Endothelial cell of umbilical vein (primary cell): ENCODE measurements at regions not wholly inside any gene's neighbourhood (a gene's known extent, or its start where the extent isn't known, plus 50 kb on each side); places are given as distances from the start of the nearest gene placed in this dataset.

Experiments used
- BruUV-seq: library from RNA; stranded (reverse); fragments of 400-500 nt; replicated peaks from 2 replicates; lab custom pipeline; 2021; lab: Mats Ljungman, UMichigan
- CTCF ChIA-PET: fragments of 300-600, 350-600 bp; sonication (Branson Sonifier 250); formaldehyde crosslinking; loops from one replicate; lab custom pipeline; 2021; ENCODE audit warnings: antibody characterized with exemption, inconsistent platforms; lab: Charles Lee
- POLR2A ChIA-PET: fragments of 300-600, 350-600 bp; sonication (Branson Sonifier 250); formaldehyde crosslinking; loops from one replicate; lab custom pipeline; 2021; ENCODE audit warnings: antibody characterized with exemption, inconsistent platforms; lab: Charles Lee
- DNase-seq: peaks from one replicate; pipeline ENCODE4 v3.0.0-alpha.2; 2011; ENCODE audit warnings: low read depth, low spot score
- FAIRE-seq: peaks from 2 replicates; lab custom pipeline; 2011; peaks lifted over from hg19 to GRCh38; lab: Jason Lieb, UNC
- H2AFZ ChIP-seq: 2 replicates; pipeline ENCODE4 v1.6.0; 2012; ENCODE audit warnings: low read depth, low read length, control low read depth, inconsistent platforms
- H3K27ac ChIP-seq: 2 replicates; pipeline ENCODE4 v1.5.1; 2011; ENCODE audit warnings: low read depth, mild to moderate bottlenecking, control low read depth, low read length, moderate library complexity; ENCODE audit not compliant: insufficient read depth
- H3K27me3 ChIP-seq, 2 experiments: 2 replicates each; pipeline versions ENCODE4 v1.6.0 to v1.6.1; 2011; ENCODE audit warnings: low read length in 2 of 2, mixed read lengths in 1 of 2; ENCODE audit not compliant: control insufficient read depth in 2 of 2, insufficient read depth in 2 of 2
- H3K36me3 ChIP-seq, 2 experiments: 2 replicates in 1 of 2; 3 replicates in 1 of 2; pipeline ENCODE4 v1.5.1; 2011; ENCODE audit warnings: low read length in 2 of 2, mild to moderate bottlenecking in 1 of 2, moderate library complexity in 1 of 2; ENCODE audit not compliant: control insufficient read depth in 2 of 2, insufficient read depth in 2 of 2; ENCODE audit errors: extremely low read depth in 1 of 2
- H3K4me1 ChIP-seq: 3 replicates; pipeline ENCODE4 v1.5.1; 2011; ENCODE audit warnings: mild to moderate bottlenecking, low read length; ENCODE audit not compliant: control insufficient read depth, insufficient read depth; ENCODE audit errors: extremely low read depth
- H3K4me2 ChIP-seq: 2 replicates; pipeline ENCODE4 v1.6.1; 2011; ENCODE audit warnings: low read length, control low read depth, mixed read lengths; ENCODE audit not compliant: insufficient read depth
- H3K4me3 ChIP-seq, 3 experiments: fragments of 200-600 bp in 1 of 3; sonication (generic), shearing (Covaris generic) in 1 of 3; replicated peaks in 1 of 3; 2 replicates each; pipeline ENCODE4 v1.5.1; 2011 to 2016; ENCODE audit warnings: control low read depth in 3 of 3, low read length in 3 of 3, mild to moderate bottlenecking in 2 of 3, inconsistent platforms in 1 of 3, low read depth in 1 of 3, moderate library complexity in 1 of 3; ENCODE audit not compliant: insufficient read depth in 1 of 3
- H3K79me2 ChIP-seq: 2 replicates; pipeline ENCODE4 v1.6.0; 2012; ENCODE audit warnings: low read length, inconsistent platforms; ENCODE audit not compliant: control insufficient read depth, insufficient read depth
- H3K9ac ChIP-seq: replicated peaks from 2 replicates; pipeline ENCODE3; 2011; ENCODE audit warnings: low read length, control low read depth; ENCODE audit not compliant: insufficient read depth; ENCODE audit errors: extremely low read depth
- H3K9me1 ChIP-seq: replicated peaks from 3 replicates; pipeline ENCODE4 v1.6.0; 2011; ENCODE audit warnings: mild to moderate bottlenecking, low read length; ENCODE audit not compliant: control insufficient read depth, insufficient read depth; ENCODE audit errors: extremely low read depth
- H3K9me3 ChIP-seq: replicated peaks from 2 replicates; pipeline ENCODE4 v1.5.1; 2012; ENCODE audit warnings: low read length, inconsistent platforms; ENCODE audit not compliant: control insufficient read depth, insufficient read depth
- H4K20me1 ChIP-seq: replicated peaks from 2 replicates; pipeline ENCODE3; 2011; ENCODE audit warnings: mild to moderate bottlenecking, low read length; ENCODE audit not compliant: control insufficient read depth, insufficient read depth; ENCODE audit errors: extremely low read depth
- EZH2 ChIP-seq: IDR thresholded peaks from 2 replicates; pipeline ENCODE4 v1.6.1; 2012; ENCODE audit warnings: borderline replicate concordance, low read depth, mild to moderate bottlenecking, moderate library complexity, low read length, inconsistent platforms; ENCODE audit not compliant: severe bottlenecking
- FOS ChIP-seq: IDR thresholded peaks from 2 replicates; pipeline ENCODE4 v1.6.1; 2011; ENCODE audit warnings: mild to moderate bottlenecking, low read length, moderate library complexity, borderline replicate concordance; ENCODE audit not compliant: insufficient read depth
- GATA2 ChIP-seq: IDR thresholded peaks from 2 replicates; pipeline ENCODE4 v1.7.0; 2011; ENCODE audit warnings: low read depth, mild to moderate bottlenecking, moderate library complexity, mixed read lengths, low read length; ENCODE audit not compliant: insufficient read length, insufficient read depth
- JUN ChIP-seq: IDR thresholded peaks from 2 replicates; pipeline ENCODE4 v1.6.1; 2011; ENCODE audit warnings: borderline replicate concordance, low read depth; ENCODE audit not compliant: insufficient read length, insufficient read depth
- MAX ChIP-seq: IDR thresholded peaks from 2 replicates; pipeline ENCODE4 v1.6.1; 2011; ENCODE audit not compliant: insufficient read depth, insufficient read length
- MYC ChIP-seq: IDR thresholded peaks from one replicate; pipeline ENCODE4 v1.6.1; 2011; ENCODE audit warnings: mild to moderate bottlenecking, low read depth, low read length
- POLR2A ChIP-seq: IDR thresholded peaks from 2 replicates; pipeline ENCODE4 v1.6.1; 2012; ENCODE audit warnings: low read depth, mild to moderate bottlenecking, control low read depth, low read length
- POLR2AphosphoS5 ChIP-seq: IDR thresholded peaks from 2 replicates; pipeline ENCODE4 v1.6.1; 2012; ENCODE audit warnings: low read depth, mild to moderate bottlenecking, control low read depth, low read length, moderate library complexity; ENCODE audit not compliant: insufficient read depth
- dilution Hi-C: fragments of 300-500 bp; cut with MboI; formaldehyde crosslinking; loops from one replicate; pipeline ENCODE4 v1.15.0; 2019; ENCODE audit warnings: low sequenced_read_pairs; ENCODE audit not compliant: extremely low pct_ligation_motif_present
- intact Hi-C: fragments of 100-400 bp; cut with micrococcal nuclease; formaldehyde crosslinking; loops from one replicate; pipeline ENCODE4 v1.10.0; 2022
- TF ChIP-seq, protein P1 (sequence below), 2 donors: IDR thresholded peaks; 1 replicate in 1 of 2; 2 replicates in 1 of 2; pipeline ENCODE4 v1.5.1; 2011; ENCODE audit warnings: low read length in 2 of 2, mild to moderate bottlenecking in 2 of 2, moderate library complexity in 2 of 2, control low read depth in 1 of 2, inconsistent platforms in 1 of 2, low read depth in 1 of 2; ENCODE audit not compliant: insufficient read depth in 1 of 2; ENCODE audit errors: extremely low read depth in 1 of 2

DNA sequence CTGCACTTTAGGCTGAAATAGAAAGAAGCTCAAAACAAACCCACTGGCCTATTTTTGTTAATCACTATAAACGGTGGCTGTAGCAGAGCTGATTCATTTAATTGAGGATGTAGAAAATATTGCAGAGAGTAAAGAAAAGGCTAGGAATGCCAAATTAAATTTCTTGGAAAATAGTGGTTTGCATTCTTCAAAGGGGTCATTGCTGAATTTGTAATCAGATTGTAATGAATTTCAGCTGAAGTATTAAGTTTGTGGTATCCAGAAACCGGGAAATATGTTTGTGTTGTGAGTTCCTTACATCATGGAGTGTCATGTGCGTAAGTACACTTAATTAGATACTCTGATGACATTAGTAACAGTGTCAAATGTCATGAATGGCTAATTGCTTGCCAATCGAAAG lies 203.0 kb downstream of the SAMD5 start:
- no peak for FAIRE-seq
- POLR2A ChIA-PET, result no interaction called here
- BruUV-seq, result no TSS peak

More for the DNA sequence above, 203.0 kb downstream of the SAMD5 start:
- H3K4me1 ChIP-seq, result peaks cover 3% of the 10 kb centered on the region
- no peaks in the 10 kb centered on the region for H3K9me1 ChIP-seq
- H3K27me3 ChIP-seq, result no peaks in the 10 kb centered on the region
- dilution Hi-C loops, result no loop called here
- CTCF ChIA-PET, result no interaction called here
- no peaks in the 10 kb centered on the region for H4K20me1 ChIP-seq
- intact Hi-C loops, result no loop called here
- no peak overlapping the region for H2AFZ ChIP-seq
- TF ChIP-seq MAX (no peak), POLR2AphosphoS5 (no peak), GATA2 (no peak), FOS (no peak), POLR2A (no peak), JUN (no peak), EZH2 (no peak), MYC (no peak)
- TF ChIP-seq, protein P1, sequence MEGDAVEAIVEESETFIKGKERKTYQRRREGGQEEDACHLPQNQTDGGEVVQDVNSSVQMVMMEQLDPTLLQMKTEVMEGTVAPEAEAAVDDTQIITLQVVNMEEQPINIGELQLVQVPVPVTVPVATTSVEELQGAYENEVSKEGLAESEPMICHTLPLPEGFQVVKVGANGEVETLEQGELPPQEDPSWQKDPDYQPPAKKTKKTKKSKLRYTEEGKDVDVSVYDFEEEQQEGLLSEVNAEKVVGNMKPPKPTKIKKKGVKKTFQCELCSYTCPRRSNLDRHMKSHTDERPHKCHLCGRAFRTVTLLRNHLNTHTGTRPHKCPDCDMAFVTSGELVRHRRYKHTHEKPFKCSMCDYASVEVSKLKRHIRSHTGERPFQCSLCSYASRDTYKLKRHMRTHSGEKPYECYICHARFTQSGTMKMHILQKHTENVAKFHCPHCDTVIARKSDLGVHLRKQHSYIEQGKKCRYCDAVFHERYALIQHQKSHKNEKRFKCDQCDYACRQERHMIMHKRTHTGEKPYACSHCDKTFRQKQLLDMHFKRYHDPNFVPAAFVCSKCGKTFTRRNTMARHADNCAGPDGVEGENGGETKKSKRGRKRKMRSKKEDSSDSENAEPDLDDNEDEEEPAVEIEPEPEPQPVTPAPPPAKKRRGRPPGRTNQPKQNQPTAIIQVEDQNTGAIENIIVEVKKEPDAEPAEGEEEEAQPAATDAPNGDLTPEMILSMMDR (IDR thresholded peaks at IDR 0.05; ENCODE audit: extremely low read depth in 1 of 2, insufficient read depth in 1 of 2, low read depth in 1 of 2, low read length in 2 of 2), result no peak
- no peak for DNase-seq
- no peaks in the 10 kb centered on the region for H3K9me3 ChIP-seq
- H3K4me2 ChIP-seq, result no peak overlapping the region
- no peaks in the 10 kb centered on the region for H3K79me2 ChIP-seq
- no peak overlapping the region for H3K9ac ChIP-seq
- H3K4me3 ChIP-seq, result no peak overlapping the region
- no peaks in the 10 kb centered on the region for H3K36me3 ChIP-seq
- H3K27ac ChIP-seq, result no peak overlapping the region
